Fibroblast of the aortic adventitia (primary cell): ENCODE measurements at regions not wholly inside any gene's neighbourhood (a gene's known extent, or its start where the extent isn't known, plus 50 kb on each side); places are given as distances from the start of the nearest gene placed in this dataset.
A peak's percentile ranks its signal among the peaks of the same experiment; 100 is the strongest.

Experiments used
- DNase-seq: peaks from one replicate; pipeline ENCODE4 v3.0.0-alpha.2; 2010; ENCODE audit warnings: low read depth
- H3K4me3 ChIP-seq: 2 replicates; pipeline ENCODE4 v1.5.1; 2011; ENCODE audit warnings: low read depth, mild to moderate bottlenecking, control low read depth, low read length, moderate library complexity
- CTCF ChIP-seq: IDR thresholded peaks from 2 replicates; pipeline ENCODE4 v1.5.1; 2011; ENCODE audit warnings: mild to moderate bottlenecking, low read length, control low read depth, inconsistent platforms; ENCODE audit not compliant: insufficient read depth

- DNase-seq = no peak
- H3K4me3 ChIP-seq = no peak overlapping the region
- TF ChIP-seq CTCF = no peak
Observed at GRCh38 chr14:97705976-97706375, 908.8 kb downstream of the VRK1 start.

DNA sequence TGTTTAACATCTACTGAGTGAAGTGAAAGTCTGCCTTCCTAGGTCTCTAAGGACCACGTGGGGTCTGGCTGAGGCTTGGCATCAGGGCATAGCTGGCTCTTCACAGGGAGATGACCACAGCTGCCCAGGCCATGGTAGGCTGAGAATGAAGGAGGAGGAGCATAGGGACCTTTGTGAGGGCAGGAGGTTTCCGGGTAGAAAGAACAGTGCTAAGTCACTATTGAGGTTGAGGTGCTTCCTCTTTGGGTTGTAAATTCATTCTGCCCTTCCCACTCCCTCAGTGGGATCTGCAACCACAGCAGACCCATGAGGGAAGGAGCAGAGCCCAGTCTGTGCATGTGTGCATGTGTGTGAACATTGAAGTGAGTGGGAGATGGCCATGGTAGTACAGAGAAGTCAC lies 909.6 kb downstream of the VRK1 start:
- no peak for TF ChIP-seq CTCF
- H3K4me3 ChIP-seq = no peak overlapping the region
- no peak for DNase-seq

DNA sequence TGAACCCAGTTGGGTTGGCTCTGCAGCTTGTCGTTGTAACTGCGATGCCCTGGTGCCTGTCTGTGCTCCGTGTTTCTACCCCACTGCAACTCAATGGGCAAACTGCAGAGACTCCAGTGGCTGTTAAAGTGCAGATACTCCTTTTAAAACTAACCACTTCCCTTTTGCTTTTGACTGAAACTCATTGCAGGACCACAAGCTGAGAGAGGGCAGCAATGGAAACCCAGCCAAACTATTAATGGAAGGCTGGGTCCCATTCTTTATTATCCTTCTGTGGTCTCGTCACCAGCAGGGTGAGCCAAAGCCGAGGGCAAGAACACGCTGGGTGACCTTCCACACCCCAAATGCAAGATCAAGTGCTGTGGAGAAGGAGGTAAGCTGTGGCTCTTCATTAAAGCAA lies 910.4 kb downstream of the VRK1 start:
- no peak overlapping the region for H3K4me3 ChIP-seq
- no peak for TF ChIP-seq CTCF
- no peak for DNase-seq

GRCh38 chr14:97709552-97709951 lies 912.4 kb downstream of the VRK1 start:
- no peak overlapping the region for H3K4me3 ChIP-seq
- TF ChIP-seq CTCF = no peak

DNA sequence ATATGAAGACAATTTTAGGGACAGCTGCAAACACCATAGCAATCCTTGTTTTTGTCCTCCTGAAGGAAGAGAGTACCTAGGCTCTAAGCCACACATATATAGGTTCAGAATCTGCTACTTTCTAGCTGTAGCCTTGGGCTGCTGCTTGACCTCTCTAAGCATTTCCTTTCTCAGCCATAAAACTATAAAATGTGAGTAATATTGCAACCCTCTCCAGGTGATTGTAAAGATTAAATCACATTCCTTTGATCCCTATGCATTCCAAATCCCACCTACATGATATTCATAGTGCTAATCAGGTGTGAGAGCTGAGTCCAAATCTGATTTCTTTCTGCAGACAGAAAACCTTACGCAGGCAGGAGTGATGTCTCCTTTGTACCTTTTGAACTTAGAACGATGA lies 913.5 kb downstream of the VRK1 start:
- no peak for DNase-seq
- no peak for TF ChIP-seq CTCF
- H3K4me3 ChIP-seq = no peak overlapping the region

More at GRCh38 chr14:97709552-97709951, 912.4 kb downstream of the VRK1 start:
- DNase-seq = no peak

DNA sequence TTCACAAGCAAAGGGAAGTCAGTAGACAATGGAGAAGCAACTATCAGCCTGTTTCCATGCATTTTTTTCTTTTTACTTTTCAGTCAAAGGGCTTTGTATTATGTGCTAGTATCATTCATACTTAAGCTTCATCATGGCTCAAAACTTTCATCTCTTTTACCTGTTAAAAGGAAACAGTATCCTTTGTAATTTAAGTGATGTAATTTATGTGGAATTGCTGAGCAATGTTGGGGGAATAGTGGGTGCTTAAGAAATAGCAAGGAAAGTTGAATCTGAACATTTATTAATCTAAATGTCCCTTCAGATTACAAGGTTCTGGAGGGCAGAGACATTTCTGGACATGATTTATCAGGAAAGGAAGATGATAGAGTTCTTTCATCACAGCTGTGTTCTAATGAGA lies 915.3 kb downstream of the VRK1 start:
- no peak for TF ChIP-seq CTCF
- no peak overlapping the region for H3K4me3 ChIP-seq
- DNase-seq = no peak

GRCh38 chr14:97713023-97713422 lies 915.8 kb downstream of the VRK1 start:
- no peak overlapping the region for H3K4me3 ChIP-seq
- no peak for TF ChIP-seq CTCF
- DNase-seq = peak; percentile 25
